GM23338 (cell line): ENCODE measurements at regions not wholly inside any gene's neighbourhood (a gene's known extent, or its start where the extent isn't known, plus 50 kb on each side); places are given as distances from the start of the nearest gene placed in this dataset.

ENCODE experiments used
- EZH2 ChIP-seq: fragments of 200-600 bp; sonication (generic); IDR thresholded peaks from one replicate; pipeline ENCODE4 v1.8.0; 2017; ENCODE audit warnings: antibody characterized with exemption, mild to moderate bottlenecking, low read depth; ENCODE audit not compliant: unreplicated experiment
- TF ChIP-seq, protein P1 (sequence below), 2 experiments: fragments of 200-600 bp in 1 of 2; sonication (generic) in 1 of 2; conservative IDR thresholded peaks; 2 replicates each; pipeline versions ENCODE4 v1.5.1 to v1.6.1; 2016 to 2017; ENCODE audit warnings: antibody characterized with exemption in 2 of 2, low read depth in 2 of 2, mild to moderate bottlenecking in 2 of 2, moderate library complexity in 1 of 2
- TF ChIP-seq, protein P2 (sequence below): IDR thresholded peaks from 2 replicates; pipeline ENCODE4 v1.6.1; 2016; ENCODE audit warnings: antibody characterized with exemption

DNA sequence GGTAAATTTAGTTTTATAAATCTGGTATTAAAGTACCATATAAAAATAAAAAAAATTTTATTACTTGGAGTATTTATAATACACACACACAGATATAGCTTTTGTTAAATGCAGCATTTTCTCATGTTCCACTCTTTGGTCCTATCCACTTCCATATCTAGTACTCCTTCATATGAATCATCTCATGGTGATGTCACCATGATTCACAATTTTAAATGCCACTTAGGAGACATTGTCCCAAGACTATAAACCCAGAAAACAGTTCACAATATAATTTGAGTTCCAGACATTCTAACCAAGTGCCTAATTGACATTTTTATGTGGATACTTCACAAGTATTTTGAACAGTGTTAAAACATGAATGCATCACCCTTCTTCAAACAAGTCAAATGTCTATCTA lies 1398.3 kb downstream of the DSC3 start:
- TF ChIP-seq, protein P1, sequence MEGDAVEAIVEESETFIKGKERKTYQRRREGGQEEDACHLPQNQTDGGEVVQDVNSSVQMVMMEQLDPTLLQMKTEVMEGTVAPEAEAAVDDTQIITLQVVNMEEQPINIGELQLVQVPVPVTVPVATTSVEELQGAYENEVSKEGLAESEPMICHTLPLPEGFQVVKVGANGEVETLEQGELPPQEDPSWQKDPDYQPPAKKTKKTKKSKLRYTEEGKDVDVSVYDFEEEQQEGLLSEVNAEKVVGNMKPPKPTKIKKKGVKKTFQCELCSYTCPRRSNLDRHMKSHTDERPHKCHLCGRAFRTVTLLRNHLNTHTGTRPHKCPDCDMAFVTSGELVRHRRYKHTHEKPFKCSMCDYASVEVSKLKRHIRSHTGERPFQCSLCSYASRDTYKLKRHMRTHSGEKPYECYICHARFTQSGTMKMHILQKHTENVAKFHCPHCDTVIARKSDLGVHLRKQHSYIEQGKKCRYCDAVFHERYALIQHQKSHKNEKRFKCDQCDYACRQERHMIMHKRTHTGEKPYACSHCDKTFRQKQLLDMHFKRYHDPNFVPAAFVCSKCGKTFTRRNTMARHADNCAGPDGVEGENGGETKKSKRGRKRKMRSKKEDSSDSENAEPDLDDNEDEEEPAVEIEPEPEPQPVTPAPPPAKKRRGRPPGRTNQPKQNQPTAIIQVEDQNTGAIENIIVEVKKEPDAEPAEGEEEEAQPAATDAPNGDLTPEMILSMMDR (conservative IDR thresholded peaks at IDR 0.05; ENCODE audit: low read depth in 2 of 2) = no peak
- TF ChIP-seq, protein P2, sequence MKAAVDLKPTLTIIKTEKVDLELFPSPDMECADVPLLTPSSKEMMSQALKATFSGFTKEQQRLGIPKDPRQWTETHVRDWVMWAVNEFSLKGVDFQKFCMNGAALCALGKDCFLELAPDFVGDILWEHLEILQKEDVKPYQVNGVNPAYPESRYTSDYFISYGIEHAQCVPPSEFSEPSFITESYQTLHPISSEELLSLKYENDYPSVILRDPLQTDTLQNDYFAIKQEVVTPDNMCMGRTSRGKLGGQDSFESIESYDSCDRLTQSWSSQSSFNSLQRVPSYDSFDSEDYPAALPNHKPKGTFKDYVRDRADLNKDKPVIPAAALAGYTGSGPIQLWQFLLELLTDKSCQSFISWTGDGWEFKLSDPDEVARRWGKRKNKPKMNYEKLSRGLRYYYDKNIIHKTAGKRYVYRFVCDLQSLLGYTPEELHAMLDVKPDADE = no peak
- no peak for TF ChIP-seq EZH2
